Neutrophil (primary cell): ENCODE measurements at regions not wholly inside any gene's neighbourhood (a gene's known extent, or its start where the extent isn't known, plus 50 kb on each side); places are given as distances from the start of the nearest gene placed in this dataset.

ENCODE experiments used
- H3K27ac ChIP-seq: fragments of 200-600 bp; sonication (generic); 2 replicates; pipeline ENCODE4 v1.5.1; 2016; ENCODE audit warnings: mild to moderate bottlenecking, moderate library complexity
- H3K27me3 ChIP-seq: fragments of 200-600 bp; sonication (generic); 2 replicates; pipeline ENCODE4 v1.6.0; 2016; ENCODE audit warnings: mild to moderate bottlenecking
- H3K36me3 ChIP-seq: fragments of 200-600 bp; sonication (generic); 2 replicates; pipeline ENCODE4 v1.5.1; 2017
- H3K4me1 ChIP-seq, 2 experiments: fragments of 200-600 bp in 1 of 2; sonication (generic) in 1 of 2; 1 replicate in 1 of 2; 2 replicates in 1 of 2; pipeline versions ENCODE4 v1.5.1 to v1.6.1; 2013 to 2016; ENCODE audit warnings: low read depth in 1 of 2, low read length in 1 of 2, mild to moderate bottlenecking in 1 of 2, moderate library complexity in 1 of 2; ENCODE audit not compliant: control insufficient read depth in 1 of 2, insufficient read depth in 1 of 2
- H3K4me3 ChIP-seq, 2 experiments: fragments of 200-600 bp in 1 of 2; sonication (generic) in 1 of 2; 1 replicate in 1 of 2; 2 replicates in 1 of 2; pipeline ENCODE4 v1.5.1; 2013 to 2016; ENCODE audit warnings: low read depth in 1 of 2, low read length in 1 of 2, mild to moderate bottlenecking in 1 of 2, moderate library complexity in 1 of 2
- H3K9me3 ChIP-seq: fragments of 200-600 bp; sonication (generic); 2 replicates; pipeline ENCODE4 v1.5.1; 2016
- TF ChIP-seq, protein P1 (sequence below): fragments of 200-600 bp; sonication (generic); IDR thresholded peaks from 2 replicates; pipeline ENCODE4 v1.5.1; 2016; ENCODE audit warnings: antibody characterized with exemption

DNA sequence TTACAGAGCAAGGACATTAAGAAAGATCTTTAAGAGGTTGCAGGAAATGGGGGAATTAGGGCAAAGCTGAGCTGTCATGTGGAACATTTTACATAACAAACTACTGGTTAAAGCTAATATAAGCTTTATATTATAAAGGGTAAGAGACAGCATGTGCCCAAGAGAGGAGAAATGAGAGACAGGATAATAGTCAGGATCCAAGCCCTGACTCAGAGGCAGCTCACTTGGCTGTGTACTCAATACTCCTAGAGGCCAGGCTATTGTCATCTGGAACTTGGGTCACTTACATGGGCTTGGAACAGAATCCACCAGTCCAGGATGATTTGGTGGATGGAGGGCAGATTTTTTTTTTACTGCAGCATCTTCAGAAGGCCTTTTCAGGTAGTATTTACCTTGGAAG lies 418.6 kb upstream of the ZMIZ1 start:
- TF ChIP-seq, protein P1, sequence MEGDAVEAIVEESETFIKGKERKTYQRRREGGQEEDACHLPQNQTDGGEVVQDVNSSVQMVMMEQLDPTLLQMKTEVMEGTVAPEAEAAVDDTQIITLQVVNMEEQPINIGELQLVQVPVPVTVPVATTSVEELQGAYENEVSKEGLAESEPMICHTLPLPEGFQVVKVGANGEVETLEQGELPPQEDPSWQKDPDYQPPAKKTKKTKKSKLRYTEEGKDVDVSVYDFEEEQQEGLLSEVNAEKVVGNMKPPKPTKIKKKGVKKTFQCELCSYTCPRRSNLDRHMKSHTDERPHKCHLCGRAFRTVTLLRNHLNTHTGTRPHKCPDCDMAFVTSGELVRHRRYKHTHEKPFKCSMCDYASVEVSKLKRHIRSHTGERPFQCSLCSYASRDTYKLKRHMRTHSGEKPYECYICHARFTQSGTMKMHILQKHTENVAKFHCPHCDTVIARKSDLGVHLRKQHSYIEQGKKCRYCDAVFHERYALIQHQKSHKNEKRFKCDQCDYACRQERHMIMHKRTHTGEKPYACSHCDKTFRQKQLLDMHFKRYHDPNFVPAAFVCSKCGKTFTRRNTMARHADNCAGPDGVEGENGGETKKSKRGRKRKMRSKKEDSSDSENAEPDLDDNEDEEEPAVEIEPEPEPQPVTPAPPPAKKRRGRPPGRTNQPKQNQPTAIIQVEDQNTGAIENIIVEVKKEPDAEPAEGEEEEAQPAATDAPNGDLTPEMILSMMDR = no peak
- Histone ChIP-seq H3K9me3 (no peaks in the 10 kb centered on the region), H3K4me1 (peaks cover 3 to 5% of the 10 kb centered on the region in 2 experiments), H3K4me3 (no peak overlapping the region), H3K27ac (no peak overlapping the region), H3K36me3 (no peaks in the 10 kb centered on the region), H3K27me3 (peaks cover 17% of the 10 kb centered on the region)

DNA sequence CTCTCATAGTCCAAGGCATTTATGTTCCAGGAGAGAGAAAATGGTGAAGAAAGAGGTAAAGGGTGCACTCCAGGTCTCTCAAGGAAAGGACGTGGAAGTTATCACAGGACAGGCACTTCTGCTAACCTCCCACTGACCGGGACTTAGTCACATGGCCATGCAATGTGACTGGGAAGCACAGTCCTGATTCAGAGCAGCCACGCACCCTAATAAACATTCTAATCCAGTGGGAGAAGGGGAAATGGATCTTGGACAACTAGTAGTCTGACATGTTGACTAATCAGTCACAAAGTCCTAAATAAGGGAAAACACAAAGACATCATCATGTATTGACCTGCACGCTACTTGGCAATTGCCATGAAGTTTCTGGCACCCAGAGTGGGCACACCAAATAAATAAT lies 417.5 kb upstream of the ZMIZ1 start:
- Histone ChIP-seq H3K4me1 (no peaks in the 10 kb centered on the region), H3K27me3 (peaks cover 21% of the 10 kb centered on the region), H3K27ac (no peak overlapping the region), H3K4me3 (no peak overlapping the region), H3K36me3 (no peaks in the 10 kb centered on the region), H3K9me3 (no peaks in the 10 kb centered on the region)
- TF ChIP-seq, protein P1 = no peak

DNA sequence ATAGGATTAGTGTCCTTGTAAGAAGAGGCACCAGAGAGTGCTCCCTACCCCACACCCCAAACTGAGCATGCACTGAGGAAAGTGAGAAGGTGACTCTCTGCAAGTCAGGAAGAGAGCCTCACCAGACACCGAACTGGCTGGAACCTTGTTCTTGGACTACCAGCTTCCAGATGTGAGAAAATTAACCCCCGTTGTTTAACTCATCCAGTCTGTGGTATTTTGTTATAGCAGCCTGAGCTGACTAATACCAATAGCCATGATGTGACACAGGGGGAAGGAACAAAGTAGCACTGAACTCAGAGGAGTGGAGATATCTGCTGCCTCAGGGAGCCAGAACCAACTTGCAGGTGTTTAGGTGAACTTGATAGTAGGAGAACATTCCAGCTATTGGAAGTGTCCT lies 415.2 kb upstream of the ZMIZ1 start:
- no peaks in the 10 kb centered on the region for H3K36me3 ChIP-seq

DNA sequence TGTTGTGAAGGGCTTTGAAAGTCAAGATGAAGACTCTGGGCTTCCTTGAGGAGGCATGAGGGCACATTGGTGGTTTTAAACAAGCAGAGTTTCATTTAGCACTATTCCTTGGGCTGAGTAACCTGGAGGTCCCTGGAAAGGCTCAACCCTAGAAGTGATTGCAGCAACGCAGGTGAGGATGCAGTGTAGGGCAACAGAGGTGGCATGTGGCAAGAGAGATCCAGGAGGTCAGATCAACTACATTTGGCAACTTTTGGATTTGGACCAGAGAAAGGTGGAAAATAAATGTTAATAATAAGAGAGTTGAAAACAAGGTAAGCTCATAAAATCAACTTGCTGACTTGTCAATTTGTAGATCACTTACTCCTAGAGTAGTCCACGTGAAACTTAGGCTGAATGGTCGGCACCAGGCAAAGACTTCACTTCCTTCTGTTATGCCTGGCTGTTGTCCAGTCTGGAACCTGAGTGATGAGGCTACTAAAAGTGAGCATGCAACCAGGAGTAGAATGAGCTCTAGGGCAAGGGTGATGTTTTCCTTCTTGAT lies 414.6 kb upstream of the ZMIZ1 start:
- TF ChIP-seq, protein P1 = no peak

More for the DNA sequence above, 415.2 kb upstream of the ZMIZ1 start:
- H3K27ac ChIP-seq = no peak overlapping the region
- H3K4me1 ChIP-seq = peaks cover 11 to 12% of the 10 kb centered on the region in 2 experiments
- H3K9me3 ChIP-seq = no peaks in the 10 kb centered on the region
- peaks cover 21% of the 10 kb centered on the region for H3K27me3 ChIP-seq
- TF ChIP-seq, protein P1 = no peak
- no peak overlapping the region for H3K4me3 ChIP-seq

DNA sequence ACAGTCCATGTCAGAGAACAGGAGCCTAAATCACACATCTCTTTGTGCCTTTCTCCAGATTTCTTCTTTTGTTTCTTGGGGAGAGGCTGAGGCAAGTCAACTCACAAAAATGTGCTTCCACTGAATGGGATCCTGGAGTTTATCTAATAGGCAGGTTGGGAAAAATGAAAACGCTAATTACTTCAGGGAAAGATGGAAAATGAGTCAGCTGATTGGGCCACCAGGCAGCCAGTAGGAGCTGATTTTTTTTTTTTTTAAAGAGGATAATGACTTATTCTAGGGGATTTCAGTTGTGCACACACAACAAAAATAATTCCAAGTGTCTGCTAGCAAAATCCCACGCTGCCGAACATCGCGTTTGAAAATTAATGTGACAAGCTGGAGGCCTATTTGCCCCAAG lies 412.8 kb upstream of the ZMIZ1 start:
- Histone ChIP-seq H3K27ac (no peak overlapping the region), H3K9me3 (no peaks in the 10 kb centered on the region), H3K27me3 (peaks cover 21% of the 10 kb centered on the region), H3K4me1 (peaks cover 23 to 25% of the 10 kb centered on the region in 2 experiments), H3K4me3 (no peak overlapping the region), H3K36me3 (no peaks in the 10 kb centered on the region)
- TF ChIP-seq, protein P1 = no peak

More for the DNA sequence above, 414.6 kb upstream of the ZMIZ1 start:
- Histone ChIP-seq H3K27ac (no peak overlapping the region), H3K9me3 (no peaks in the 10 kb centered on the region), H3K36me3 (no peaks in the 10 kb centered on the region), H3K27me3 (peaks cover 21% of the 10 kb centered on the region), H3K4me1 (peaks cover 16 to 18% of the 10 kb centered on the region in 2 experiments), H3K4me3 (no peak overlapping the region)
